ENCODE measurements at regions not wholly inside any gene's neighbourhood (a gene's known extent, or its start where the extent isn't known, plus 50 kb on each side); places are given as distances from the start of the nearest gene placed in this dataset.

DNA sequence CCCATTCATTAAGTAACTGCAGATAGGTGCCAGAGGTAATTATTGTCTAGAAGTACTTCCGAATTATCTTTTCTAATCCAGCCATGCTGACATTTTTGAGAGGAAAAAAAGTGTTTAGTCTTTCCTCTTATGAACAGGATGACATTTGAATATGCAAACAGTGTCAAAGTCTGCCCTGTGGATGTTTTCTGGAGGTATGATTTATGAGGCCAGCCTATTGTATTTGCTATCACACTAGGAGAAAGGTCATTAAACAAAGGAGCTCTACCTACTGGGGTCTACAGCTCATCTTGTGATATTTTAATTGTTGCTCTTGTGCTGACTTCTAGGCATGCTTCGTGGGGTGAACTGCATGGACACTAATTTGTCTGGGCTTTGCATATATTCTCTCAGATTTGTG lies 559.7 kb upstream of the CAMK1G start:
- Histone ChIP-seq H3K4me1 (ENCODE audit: control insufficient read depth in 2 of 3, insufficient read depth in 2 of 3, low read depth in 1 of 3, low read length in 3 of 3) (no peaks in the 10 kb centered on the region), H3K9me3 (ENCODE audit: control insufficient read depth in 2 of 3, insufficient read depth in 1 of 3, low read length in 3 of 3) (peaks cover 0 to 4% (median 0%) of the 10 kb centered on the region in 3 donors), H3K27ac (ENCODE audit: low read depth in 2 of 2, low read length in 2 of 2) (no peak overlapping the region), H3K27me3 (ENCODE audit: control insufficient read depth, insufficient read depth, low read length) (no peaks in the 10 kb centered on the region), H3K36me3 (ENCODE audit: control insufficient read depth in 2 of 3, insufficient read depth in 3 of 3, low read length in 3 of 3) (no peaks in the 10 kb centered on the region), H3K9ac (ENCODE audit: low read length in 3 of 3) (no peak overlapping the region), H3K4me3 (ENCODE audit: low read length in 3 of 3) (no peak overlapping the region)
- TF ChIP-seq, protein P1, sequence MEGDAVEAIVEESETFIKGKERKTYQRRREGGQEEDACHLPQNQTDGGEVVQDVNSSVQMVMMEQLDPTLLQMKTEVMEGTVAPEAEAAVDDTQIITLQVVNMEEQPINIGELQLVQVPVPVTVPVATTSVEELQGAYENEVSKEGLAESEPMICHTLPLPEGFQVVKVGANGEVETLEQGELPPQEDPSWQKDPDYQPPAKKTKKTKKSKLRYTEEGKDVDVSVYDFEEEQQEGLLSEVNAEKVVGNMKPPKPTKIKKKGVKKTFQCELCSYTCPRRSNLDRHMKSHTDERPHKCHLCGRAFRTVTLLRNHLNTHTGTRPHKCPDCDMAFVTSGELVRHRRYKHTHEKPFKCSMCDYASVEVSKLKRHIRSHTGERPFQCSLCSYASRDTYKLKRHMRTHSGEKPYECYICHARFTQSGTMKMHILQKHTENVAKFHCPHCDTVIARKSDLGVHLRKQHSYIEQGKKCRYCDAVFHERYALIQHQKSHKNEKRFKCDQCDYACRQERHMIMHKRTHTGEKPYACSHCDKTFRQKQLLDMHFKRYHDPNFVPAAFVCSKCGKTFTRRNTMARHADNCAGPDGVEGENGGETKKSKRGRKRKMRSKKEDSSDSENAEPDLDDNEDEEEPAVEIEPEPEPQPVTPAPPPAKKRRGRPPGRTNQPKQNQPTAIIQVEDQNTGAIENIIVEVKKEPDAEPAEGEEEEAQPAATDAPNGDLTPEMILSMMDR (IDR thresholded peaks at IDR 0.05; ENCODE audit: borderline replicate concordance, extremely low read depth, insufficient read depth): no peak
- intact Hi-C loops (cut with DNase I): no loop called here
- no peak for DNase-seq
- FAIRE-seq: no peak

DNA sequence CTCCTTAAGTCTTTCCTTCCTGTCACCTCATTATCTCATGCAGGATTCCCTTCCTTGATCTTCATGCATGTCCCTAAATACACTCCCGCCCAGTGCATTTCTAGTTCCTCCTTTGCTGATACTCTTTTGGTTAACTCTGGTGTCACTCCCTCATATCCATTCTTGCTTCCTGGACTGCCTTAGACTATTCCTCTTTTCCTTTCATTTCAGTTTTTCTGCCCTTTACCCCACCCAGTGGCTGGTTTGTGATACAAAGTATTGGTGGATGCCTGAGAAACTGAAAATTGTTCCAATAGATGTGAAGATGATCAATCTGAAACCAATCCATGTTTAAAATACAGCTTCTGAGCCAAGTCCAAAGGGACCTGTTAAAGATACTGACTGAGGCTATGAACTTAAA lies 553.8 kb upstream of the CAMK1G start:
- FAIRE-seq (no peak), DNase-seq (peak in 1 of 5 donors; percentile 20)
- Histone ChIP-seq H3K4me1 (ENCODE audit: control insufficient read depth in 2 of 3, insufficient read depth in 2 of 3, low read depth in 1 of 3, low read length in 3 of 3) (no peaks in the 10 kb centered on the region), H3K27ac (ENCODE audit: low read depth in 2 of 2, low read length in 2 of 2) (no peak overlapping the region), H3K9ac (ENCODE audit: low read length in 3 of 3) (no peak overlapping the region), H3K4me3 (ENCODE audit: low read length in 3 of 3) (no peak overlapping the region), H3K27me3 (ENCODE audit: control insufficient read depth, insufficient read depth, low read length) (no peaks in the 10 kb centered on the region), H3K36me3 (ENCODE audit: control insufficient read depth in 2 of 3, insufficient read depth in 3 of 3, low read length in 3 of 3) (no peaks in the 10 kb centered on the region), H3K9me3 (ENCODE audit: control insufficient read depth in 2 of 3, insufficient read depth in 1 of 3, low read length in 3 of 3) (no peaks in the 10 kb centered on the region)
- intact Hi-C loops (cut with DNase I): no loop called here
- TF ChIP-seq, protein P1 (IDR thresholded peaks at IDR 0.05; ENCODE audit: borderline replicate concordance, extremely low read depth, insufficient read depth): no peak

DNA sequence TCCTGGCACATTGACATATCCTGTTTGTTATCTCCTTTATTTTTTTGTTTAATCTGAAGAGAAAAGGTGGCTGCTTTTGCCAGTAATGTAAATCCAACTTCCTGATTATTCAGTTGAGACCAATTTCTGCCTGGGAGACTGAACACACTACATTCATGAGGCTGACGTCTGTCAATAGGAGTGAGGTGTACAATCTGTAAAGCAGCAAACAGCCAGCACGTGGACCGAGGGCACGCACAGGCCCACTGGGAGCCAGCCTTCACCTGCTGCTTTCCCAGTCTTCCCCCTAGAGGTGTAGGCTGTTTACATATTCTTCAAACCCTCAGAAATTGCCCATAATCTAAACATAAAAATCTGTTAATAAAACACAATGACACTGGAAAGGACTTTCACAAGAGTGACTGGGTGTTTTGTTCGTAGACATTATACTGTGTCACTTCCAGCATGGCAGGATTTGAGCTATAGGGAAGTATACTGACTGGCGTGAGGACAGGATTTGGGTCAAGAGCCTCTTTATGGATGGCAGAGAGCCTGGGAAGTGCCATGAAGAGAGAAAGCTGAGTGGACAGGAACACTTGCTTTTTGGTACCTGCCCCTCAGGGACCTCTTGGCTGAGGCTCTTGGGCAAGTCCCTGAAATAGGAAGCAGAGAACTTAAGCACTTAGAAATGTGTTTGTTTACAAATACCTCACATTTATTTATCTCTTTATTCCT lies 552.9 kb upstream of the CAMK1G start:
- intact Hi-C loops (cut with DNase I): no loop called here

More for the DNA sequence above, 552.9 kb upstream of the CAMK1G start:
- no peak overlapping the region for H3K27ac ChIP-seq (ENCODE audit: low read depth in 2 of 2, low read length in 2 of 2)
- H3K36me3 ChIP-seq (ENCODE audit: control insufficient read depth in 2 of 3, insufficient read depth in 3 of 3, low read length in 3 of 3): no peaks in the 10 kb centered on the region
- DNase-seq (no peak), FAIRE-seq (no peak)
- no peaks in the 10 kb centered on the region for H3K27me3 ChIP-seq (ENCODE audit: control insufficient read depth, insufficient read depth, low read length)
- TF ChIP-seq, protein P1 (IDR thresholded peaks at IDR 0.05; ENCODE audit: borderline replicate concordance, extremely low read depth, insufficient read depth): no peak
- H3K9me3 ChIP-seq (ENCODE audit: control insufficient read depth in 2 of 3, insufficient read depth in 1 of 3, low read length in 3 of 3): no peaks in the 10 kb centered on the region
- no peak overlapping the region for H3K4me3 ChIP-seq (ENCODE audit: low read length in 3 of 3)
- no peaks in the 10 kb centered on the region for H3K4me1 ChIP-seq (ENCODE audit: control insufficient read depth in 2 of 3, insufficient read depth in 2 of 3, low read depth in 1 of 3, low read length in 3 of 3)
- H3K9ac ChIP-seq (ENCODE audit: low read length in 3 of 3): no peak overlapping the region
